GM18858 (cell line): ENCODE measurements at regions not wholly inside any gene's neighbourhood (a gene's known extent, or its start where the extent isn't known, plus 50 kb on each side); places are given as distances from the start of the nearest gene placed in this dataset.

ENCODE experiments used
- ATAC-seq: cut with Tn5 transposase; IDR thresholded peaks from one replicate; pipeline ENCODE4 v1.9.1; 2021; ENCODE audit not compliant: unreplicated experiment

GRCh38 chr5:97400537-97400936 lies 217.5 kb upstream of the RIOK2 start:
- ATAC-seq = no peak

DNA sequence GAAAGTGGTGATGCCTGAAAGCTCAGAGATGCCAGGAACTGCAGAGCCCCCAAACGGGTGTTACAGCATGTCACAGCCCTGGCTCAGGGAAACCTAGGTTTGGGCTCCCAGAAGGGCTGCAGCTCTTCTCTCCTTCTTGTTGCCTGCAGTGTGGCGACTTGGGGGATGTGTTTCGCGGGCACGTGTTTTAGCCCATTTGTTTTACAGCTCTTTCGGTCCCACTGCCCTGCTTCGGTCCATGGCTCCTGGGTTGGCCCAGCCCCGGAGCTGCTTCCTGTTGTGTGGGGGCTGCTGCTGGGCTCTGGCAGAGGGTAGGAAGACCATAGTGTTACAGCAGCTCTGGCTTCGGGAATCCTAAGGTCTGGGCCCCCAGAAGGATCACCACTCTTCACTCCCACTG lies 222.9 kb upstream of the RIOK2 start:
- no peak for ATAC-seq

- ATAC-seq = no peak
Observed at GRCh38 chr5:97406946-97407676, 224.1 kb upstream of the RIOK2 start.

GRCh38 chr5:97408331-97408730 lies 225.3 kb upstream of the RIOK2 start:
- ATAC-seq = no peak

GRCh38 chr5:97412959-97413358 lies 229.9 kb upstream of the RIOK2 start:
- no peak for ATAC-seq

DNA sequence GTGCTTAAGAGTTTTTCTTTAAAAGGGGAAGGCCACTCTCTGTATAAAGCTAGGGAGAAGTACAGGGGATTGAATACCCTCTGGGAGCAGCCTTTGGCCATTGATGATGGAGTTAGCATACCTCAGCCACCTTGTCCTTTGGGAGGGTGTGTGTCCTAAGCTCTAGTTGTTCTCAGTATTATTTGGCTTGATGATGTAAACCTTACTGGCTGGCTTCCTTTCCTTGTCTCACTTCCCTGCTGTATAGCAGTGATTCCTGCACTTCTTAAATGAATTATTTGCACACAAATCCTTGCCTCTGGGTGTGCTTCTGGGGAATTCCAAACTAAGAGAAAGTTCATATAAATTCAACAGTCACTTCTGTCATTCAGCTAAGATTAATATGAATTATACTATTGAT lies 234.9 kb upstream of the RIOK2 start:
- no peak for ATAC-seq

DNA sequence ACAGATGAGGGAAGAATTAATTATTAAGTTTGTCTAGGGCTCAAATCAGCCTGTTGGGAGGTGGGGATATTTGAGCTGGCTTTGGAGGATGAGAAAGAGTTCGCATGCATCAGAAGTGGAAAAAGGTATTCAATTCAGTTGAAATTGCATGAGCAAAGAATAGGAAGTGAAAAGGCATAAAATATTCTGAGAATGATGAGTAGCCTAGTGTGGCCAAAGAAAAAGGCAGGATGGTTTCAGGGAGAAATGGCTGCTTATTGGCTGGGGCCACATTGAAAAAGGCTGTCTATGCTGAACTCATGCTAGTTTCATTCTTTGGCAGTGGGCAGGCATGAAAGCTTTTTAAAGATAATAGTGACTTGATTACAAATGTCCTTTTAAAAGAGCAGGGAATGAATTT lies 235.4 kb upstream of the RIOK2 start:
- peak; percentile 49 for ATAC-seq

DNA sequence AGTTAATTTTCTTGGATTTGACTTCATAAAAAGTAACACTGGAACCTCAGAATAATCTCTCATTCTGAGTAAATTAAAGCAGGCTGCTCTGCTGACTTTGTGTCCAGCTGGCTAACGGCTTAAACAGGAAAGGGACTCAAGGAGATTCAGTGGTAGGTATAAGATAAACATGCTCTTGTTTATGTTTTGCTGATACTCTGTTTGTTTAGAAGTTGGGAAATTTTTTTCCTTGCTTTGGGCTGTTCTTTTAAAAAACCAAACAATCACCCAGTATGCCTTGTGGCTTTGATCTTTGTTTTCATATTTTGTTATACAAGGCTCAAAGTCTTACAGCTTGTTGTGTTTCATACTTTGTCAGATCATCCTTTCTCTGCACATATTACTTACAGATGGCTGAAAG lies 237.6 kb upstream of the RIOK2 start:
- no peak for ATAC-seq

DNA sequence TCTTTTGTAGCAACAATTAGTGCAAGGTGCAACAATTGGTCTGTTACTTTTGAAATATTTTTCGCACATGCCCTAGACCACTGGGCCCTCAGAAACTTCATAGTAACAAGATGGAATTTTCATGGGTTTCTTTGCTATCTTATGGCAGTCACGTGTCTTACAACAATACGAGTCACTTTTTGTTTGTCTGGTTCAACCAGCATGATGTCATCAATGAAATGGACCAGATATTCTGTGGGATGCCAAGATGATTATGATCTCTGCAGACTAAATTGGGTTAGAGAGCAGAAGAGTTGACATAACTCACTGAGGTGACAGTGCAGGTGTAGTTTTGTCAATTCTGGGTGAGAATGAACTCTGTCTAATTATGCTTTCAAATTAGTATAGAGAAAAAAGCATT lies 239.6 kb upstream of the RIOK2 start:
- no peak for ATAC-seq

- no peak for ATAC-seq
Observed at GRCh38 chr5:97425511-97425910, 242.5 kb upstream of the RIOK2 start.

- ATAC-seq = no peak
Observed at GRCh38 chr5:97427235-97427634, 244.2 kb upstream of the RIOK2 start.

- no peak for ATAC-seq
Observed at GRCh38 chr5:97434021-97434420, 251.0 kb upstream of the RIOK2 start.

DNA sequence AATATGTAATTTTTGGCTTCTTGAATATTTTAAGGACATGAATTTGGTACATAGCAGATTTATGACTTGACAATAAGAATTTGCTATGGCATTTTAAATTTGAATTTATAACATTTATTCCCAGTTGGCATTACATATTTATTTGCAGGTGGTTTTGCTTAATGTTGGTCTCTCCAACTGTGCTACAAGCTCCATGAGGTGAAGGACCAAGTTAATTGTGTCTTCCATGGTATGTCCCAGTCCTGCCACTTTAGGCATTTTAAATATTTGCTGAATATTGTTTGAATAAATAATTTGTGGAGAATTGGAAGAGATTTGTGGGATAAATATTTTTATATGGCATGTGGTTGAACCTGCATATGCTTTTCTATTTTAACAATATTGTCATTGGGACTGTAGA lies 253.4 kb upstream of the RIOK2 start:
- ATAC-seq = no peak

DNA sequence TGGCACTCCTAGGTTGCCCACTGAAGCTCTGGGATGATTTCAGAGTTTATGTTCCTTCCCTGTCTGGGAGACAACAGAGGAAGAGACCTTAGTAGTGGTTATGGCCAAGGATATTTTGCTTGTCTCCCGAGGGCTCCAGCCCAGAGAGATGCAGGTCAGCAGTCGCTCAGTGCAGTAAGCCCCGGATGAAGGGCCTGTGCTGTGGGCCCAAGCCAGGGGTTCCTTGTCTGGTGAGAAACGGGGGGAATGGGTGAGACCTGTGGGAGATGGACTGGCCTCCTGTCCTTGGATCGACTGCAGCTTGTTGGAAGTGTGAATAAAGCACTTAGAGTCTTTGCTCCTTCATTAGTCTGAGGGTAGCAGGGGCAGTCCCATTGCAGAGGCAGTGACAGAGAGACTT lies 260.7 kb upstream of the RIOK2 start:
- no peak for ATAC-seq

DNA sequence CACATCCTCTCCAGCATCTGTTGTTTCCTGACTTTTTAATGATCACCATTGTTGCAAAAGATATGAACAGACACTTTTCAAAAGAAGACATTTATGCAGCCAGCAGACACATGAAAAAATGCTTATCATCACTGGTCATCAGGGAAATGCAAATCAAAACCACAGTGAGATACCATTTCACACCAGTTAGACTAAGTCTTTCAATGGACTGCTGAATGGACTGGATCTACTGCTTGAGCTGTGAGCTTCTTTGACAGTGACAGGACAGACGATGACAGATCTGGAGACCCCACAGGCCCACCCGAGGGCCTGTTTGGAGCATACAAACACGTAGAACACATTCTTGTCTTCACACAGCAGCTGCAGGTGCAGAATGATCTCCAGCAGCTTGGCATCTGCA lies 266.1 kb upstream of the RIOK2 start:
- ATAC-seq = no peak

- ATAC-seq = no peak
Observed at GRCh38 chr5:97452646-97453045, 269.6 kb upstream of the RIOK2 start.

- ATAC-seq = no peak
Observed at GRCh38 chr5:97453263-97453662, 270.2 kb upstream of the RIOK2 start.

DNA sequence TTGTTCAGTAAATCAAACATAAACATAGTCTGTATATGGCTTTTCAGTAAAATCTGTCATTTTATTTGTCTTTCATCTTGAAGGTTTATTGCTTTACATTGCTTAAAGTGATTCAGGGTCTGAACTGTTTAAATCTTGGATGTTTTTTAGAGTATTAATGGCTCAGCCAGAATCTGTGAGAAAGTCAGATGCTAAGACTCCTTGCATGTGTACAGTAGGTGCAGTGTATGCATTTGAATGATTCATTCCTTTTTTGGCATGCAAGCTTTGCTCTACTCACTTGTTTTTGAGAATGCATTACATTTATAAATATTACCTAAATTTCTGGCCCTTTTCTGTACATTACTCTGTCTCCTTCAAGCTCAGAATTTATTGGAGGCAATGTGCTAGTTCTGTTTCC lies 271.0 kb upstream of the RIOK2 start:
- no peak for ATAC-seq

- no peak for ATAC-seq
Observed at GRCh38 chr5:97455996-97456395, 272.9 kb upstream of the RIOK2 start.

GRCh38 chr5:97458851-97459250 lies 275.8 kb upstream of the RIOK2 start:
- peak; percentile 72 for ATAC-seq

GRCh38 chr5:97471951-97472350 lies 288.9 kb upstream of the RIOK2 start:
- ATAC-seq = no peak

GRCh38 chr5:97475847-97476246 lies 292.8 kb upstream of the RIOK2 start:
- ATAC-seq = no peak

DNA sequence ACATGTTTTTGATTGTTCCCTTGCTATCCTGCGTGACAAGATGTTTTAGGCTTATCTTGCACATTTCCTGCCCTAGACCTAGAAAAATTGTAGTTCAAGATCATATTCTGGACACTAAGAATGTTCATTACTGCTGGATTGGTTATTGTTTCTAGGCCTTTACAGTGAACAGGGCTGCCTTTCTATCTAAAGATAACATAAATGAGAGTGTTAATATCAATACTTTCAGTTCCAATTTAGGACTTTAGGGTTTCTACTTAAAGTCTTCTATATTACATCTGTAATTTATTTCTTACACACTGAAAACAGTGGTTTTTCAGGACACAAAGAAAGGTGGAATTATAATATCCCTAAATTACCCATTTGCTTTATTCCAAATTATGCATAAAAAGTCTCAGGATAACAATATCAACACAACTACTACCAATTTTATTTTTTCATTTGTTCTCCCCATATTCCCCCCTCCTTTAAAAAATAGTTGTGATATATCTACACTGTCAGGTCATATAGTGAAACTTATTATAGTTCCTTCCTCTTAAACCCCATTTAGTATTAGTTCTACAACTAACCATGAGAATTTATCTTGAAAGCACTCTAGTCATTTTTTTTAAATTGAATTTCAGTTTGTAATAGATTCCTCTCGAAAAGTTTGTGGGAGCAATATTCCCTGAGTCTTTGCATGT lies 293.9 kb upstream of the RIOK2 start:
- ATAC-seq = peak; percentile 56
